ENCODE measurements at regions not wholly inside any gene's neighbourhood (a gene's known extent, or its start where the extent isn't known, plus 50 kb on each side); places are given as distances from the start of the nearest gene placed in this dataset.
A peak's percentile ranks its signal among the peaks of the same experiment; 100 is the strongest.

GRCh38 chr16:85416228-85417109 is 196.7 kb upstream of the GSE1 start:
- DNase-seq (ENCODE audit: extremely low read depth in 1 of 2, low read depth in 1 of 2) = peak; percentile 56 to 66

GRCh38 chr16:85417156-85417860 is 195.8 kb upstream of the GSE1 start:
- no peak for DNase-seq (ENCODE audit: extremely low read depth in 1 of 2, low read depth in 1 of 2)

- DNase-seq (ENCODE audit: extremely low read depth in 1 of 2, low read depth in 1 of 2) = no peak
Observed at GRCh38 chr16:85418978-85419491, 194.1 kb upstream of the GSE1 start.

GRCh38 chr16:85419503-85420408 is 193.4 kb upstream of the GSE1 start:
- DNase-seq (ENCODE audit: extremely low read depth in 1 of 2, low read depth in 1 of 2) = no peak

- DNase-seq (ENCODE audit: extremely low read depth in 1 of 2, low read depth in 1 of 2) = peak; percentile 45 to 51
Observed at GRCh38 chr16:85420501-85421337, 192.4 kb upstream of the GSE1 start.

GRCh38 chr16:85421338-85422195 is 191.6 kb upstream of the GSE1 start:
- no peak for DNase-seq (ENCODE audit: extremely low read depth in 1 of 2, low read depth in 1 of 2)

GRCh38 chr16:85422196-85422631 is 190.9 kb upstream of the GSE1 start:
- DNase-seq (ENCODE audit: extremely low read depth in 1 of 2, low read depth in 1 of 2) = no peak

- DNase-seq (ENCODE audit: extremely low read depth in 1 of 2, low read depth in 1 of 2) = no peak
Observed at GRCh38 chr16:85422632-85423550, 190.2 kb upstream of the GSE1 start.

- DNase-seq (ENCODE audit: extremely low read depth in 1 of 2, low read depth in 1 of 2) = no peak
Observed at GRCh38 chr16:85423631-85424030, 189.5 kb upstream of the GSE1 start.

GRCh38 chr16:85424260-85425073 is 188.7 kb upstream of the GSE1 start:
- no peak for DNase-seq (ENCODE audit: extremely low read depth in 1 of 2, low read depth in 1 of 2)

- no peak for DNase-seq (ENCODE audit: extremely low read depth in 1 of 2, low read depth in 1 of 2)
Observed at GRCh38 chr16:85425074-85425662, 188.0 kb upstream of the GSE1 start.

GRCh38 chr16:85426806-85427205 is 186.3 kb upstream of the GSE1 start:
- no peak for DNase-seq (ENCODE audit: extremely low read depth in 1 of 2, low read depth in 1 of 2)

- no peak for DNase-seq (ENCODE audit: extremely low read depth in 1 of 2, low read depth in 1 of 2)
Observed at GRCh38 chr16:85428168-85428898, 184.8 kb upstream of the GSE1 start.

GRCh38 chr16:85428899-85429775 is 184.0 kb upstream of the GSE1 start:
- no peak for DNase-seq (ENCODE audit: extremely low read depth in 1 of 2, low read depth in 1 of 2)
